IPS DF 19.7 (cell line): ENCODE measurements at regions not wholly inside any gene's neighbourhood (a gene's known extent, or its start where the extent isn't known, plus 50 kb on each side); places are given as distances from the start of the nearest gene placed in this dataset.

Source experiments
- DNase-seq: peaks from one replicate; pipeline ENCODE4 v3.0.0-alpha.2; 2013; ENCODE audit warnings: low read depth, low spot score

DNA sequence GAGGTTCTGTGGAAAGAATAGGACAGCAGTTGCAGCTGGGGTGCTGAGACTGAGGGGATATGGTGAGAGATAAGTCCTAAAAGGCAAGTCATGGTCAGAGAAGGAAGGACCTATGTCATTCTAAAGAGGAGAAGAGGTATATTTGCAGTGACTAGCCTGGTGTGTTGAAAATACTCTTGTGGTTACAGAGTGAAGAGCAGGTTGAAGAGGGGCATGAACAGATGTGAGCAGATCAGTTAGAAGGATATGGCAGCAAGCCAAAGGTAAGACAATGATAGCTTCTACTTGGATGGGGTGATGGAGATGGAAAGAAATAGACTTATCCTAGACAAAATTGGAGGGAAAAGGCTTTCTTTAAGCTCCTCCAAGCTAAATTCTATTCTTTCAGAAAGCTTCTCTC lies 469.8 kb upstream of the CPEB2 start:
- DNase-seq, result no peak

DNA sequence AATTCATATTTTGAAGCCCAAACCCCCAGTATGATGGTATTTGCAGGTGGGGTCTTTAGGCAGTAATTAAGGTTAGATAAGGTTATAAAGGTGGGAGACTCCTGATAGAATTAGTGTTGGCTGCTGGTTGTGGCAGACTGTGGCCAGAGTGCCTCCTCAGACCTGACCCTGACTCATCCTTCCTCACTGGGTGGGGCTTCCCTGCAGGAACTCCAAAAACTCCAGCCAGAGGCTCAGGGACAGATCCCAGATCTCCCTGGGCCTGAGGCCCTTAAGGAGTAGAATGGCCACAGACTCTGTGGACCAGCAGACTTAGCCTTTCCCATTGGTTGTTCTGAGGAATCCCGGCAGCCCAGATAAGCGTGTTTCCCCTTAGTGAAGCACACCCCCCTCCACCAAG lies 463.0 kb upstream of the CPEB2 start:
- DNase-seq, result no peak

DNA sequence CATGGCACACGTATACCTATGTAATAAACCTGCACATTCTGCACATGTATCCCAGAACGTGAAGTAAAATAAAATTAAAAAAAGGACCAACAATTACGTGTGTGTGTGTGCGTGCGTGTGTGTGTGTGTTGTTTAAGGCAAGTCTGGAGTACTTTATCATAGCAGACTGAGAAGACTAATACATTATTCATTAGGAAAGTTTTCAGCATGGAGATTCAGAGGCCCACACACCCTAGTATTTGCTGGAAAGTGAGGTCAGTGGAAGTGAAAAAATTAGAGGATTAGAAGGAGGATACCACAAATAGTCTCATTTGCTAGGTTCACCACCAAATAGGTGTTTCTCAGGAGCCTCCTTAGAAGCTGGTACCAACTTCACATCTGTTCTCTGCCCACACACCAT lies 457.1 kb upstream of the CPEB2 start:
- no peak for DNase-seq

DNA sequence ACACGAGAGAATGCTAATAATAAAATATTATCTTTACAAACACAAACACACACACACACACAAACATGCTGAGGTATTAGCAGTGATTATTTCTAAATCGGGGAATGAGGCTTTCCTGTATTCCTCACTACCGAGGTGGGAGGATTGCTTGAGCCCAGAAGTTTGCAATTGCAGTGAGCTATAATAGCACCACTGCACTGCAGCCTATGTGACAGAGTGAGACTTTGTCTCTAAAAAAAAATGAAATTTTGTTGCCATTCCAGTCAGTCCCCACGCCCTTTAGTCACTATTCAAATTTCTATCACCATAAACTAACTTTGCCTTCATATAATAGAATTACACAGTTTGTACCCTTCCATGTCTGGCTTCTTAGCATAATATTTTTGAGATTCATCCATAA lies 456.5 kb upstream of the CPEB2 start:
- no peak for DNase-seq

DNA sequence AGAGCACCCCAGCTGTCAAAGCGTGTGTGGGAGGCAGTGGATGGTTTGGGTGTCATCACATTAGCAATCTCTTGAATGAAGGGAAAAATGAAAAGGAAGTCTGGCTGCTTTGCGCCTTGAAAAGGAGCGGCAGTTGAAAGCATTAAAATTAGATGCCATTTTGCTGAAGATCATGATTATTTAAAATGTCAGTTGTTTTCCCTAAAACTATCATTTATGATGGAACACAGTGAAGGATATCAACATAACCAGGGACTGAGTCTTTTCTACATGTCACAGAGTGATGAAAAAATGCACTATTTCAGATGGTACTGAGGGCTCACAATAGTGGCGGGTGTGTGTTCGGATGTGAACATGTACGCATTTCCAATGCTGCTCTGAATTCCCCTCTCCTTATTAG lies 450.2 kb upstream of the CPEB2 start:
- no peak for DNase-seq

DNA sequence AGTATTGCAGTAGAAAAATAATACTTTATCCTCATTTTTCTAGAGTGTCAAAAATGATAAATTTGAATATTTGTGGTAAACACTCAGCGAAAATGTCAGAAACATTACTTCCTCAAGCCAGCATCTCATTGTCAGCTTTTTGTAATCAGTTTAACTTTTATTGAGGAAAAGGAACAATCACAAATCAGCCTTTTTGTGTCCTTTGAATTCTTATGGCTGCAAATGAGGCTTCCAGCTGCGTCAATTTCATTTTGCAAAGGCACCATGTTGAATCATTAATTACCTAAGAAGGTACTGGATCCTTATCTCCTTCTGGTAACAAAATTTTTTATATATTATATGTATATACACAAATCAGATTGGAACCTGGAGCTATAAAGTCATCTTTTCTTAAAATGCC lies 442.6 kb upstream of the CPEB2 start:
- no peak for DNase-seq

DNA sequence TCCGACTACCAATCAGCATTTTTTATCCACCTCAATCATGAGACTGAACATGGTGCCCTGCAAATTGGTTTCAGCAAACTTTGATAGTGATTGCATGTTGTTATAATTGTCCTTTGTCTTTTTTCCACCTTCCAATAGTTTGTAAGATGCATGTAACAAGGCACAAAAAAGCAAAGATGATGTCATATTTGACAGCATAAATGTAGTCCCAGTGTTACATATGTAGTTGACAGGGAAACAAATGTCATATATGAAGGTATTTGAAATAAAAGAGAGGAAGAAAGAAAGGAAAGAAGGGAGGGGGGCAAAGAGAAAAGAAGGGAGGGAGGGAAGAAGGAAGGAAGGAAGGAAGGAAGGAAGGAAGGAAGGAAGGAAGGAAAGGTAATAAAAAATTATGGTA lies 441.7 kb upstream of the CPEB2 start:
- no peak for DNase-seq

DNA sequence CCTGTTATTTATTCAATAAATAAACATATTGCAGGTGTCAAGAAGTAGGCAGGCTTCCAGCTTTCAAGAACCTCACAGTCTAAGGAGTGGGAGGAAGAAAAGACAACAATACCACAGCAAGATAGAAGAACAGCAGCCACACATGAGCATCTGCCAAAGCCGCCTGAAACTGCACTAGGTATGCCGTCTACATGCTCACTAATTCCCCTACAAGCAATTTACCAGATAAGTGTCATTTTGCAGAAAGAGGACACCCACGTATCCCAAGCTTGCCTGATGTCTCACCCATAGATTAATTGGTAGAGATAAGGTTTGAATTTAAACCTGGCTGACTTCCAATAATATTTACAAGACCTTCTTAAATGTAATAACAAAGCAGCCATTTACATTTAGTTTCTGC lies 439.4 kb upstream of the CPEB2 start:
- DNase-seq, result no peak

DNA sequence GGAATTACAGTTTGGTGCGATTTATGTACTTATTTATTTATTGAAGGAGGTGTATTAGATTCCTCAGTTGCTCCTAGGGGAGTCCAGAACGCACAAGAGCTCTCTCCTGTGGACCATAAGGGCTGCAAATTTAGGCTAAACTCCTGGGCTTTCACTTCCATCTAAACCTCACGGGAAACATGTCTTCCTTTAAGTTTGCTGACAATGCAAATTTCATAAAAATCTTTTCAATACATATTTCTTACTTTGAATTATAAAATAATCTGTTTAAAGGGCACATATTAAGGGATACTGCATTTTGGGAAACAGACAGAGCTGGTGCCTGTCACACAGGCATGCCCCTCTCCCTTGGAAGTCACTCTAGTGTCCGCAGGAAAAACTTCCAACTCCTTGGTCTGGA lies 438.0 kb upstream of the CPEB2 start:
- DNase-seq, result no peak

DNA sequence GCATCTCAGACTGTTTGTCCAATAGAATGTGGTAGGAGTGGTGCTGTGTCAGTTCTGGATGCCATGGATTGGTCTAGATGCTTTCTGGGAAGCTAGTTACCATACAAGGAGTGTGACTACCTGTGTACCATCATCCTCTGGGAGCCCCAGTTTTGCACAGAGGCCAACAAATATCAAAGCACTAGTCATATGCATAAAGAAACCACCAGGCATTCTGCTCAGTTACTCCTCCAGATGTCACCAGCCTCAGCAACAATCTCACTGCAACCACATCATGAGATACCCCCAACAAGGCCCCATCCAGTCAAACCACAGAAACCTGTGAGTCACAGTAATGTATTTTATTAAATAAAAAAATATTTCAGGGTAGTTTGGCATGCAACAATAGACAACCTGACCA lies 435.8 kb upstream of the CPEB2 start:
- DNase-seq, result no peak

DNA sequence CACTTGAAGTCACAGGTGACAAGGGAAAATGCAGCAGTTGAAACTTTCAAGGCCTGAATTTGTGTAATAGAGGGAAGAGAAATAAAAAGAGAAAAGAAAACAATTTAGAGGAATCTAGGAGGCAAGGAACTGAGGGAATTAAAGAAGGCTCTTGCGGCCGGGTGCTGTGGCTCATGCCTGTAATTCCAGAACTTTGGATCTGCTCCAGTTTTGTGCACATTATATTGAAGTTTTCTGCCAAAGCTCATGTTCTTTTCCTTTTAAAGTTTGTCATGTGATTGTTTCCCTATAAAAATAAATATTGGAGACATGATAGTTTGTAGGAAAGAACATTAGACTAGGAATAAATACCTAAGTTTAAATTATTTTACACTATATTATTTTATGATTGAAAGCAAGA lies 433.9 kb upstream of the CPEB2 start:
- no peak for DNase-seq

DNA sequence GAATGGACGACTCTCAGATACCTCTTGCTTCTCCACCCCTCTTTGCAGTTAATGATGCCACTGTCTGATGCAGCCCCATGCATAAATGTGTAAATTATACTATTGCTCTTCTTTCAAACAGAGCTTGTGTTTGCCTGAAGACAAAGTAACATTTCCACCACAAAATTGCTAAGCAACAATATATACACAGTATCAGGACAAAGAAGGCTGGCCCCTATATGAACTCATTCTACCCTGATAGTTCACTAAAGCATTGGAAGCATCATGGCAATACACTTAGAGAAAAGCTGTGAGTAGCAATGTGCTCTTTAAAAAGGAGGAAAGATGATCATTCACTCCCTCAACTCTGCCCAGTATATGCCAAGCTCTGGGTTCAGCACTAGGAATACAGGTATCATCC lies 427.0 kb upstream of the CPEB2 start:
- no peak for DNase-seq

DNA sequence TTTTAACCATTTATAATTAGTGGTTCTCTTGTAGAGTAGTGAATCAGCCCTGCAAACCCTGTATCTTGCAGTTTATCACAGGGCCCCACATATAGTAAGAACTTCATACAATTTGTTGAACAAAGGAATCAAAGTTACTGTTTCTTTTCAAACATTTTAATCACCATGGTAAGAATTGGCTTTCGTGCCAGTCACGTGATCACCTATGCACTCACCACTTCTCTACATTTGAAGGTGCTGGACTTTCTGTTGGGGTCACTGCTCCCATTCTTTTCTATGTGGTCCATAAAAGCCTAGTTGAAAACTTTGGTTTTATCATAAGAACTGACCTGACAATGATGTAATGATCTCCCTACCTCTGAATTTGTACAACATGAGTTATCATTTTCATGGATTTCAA lies 426.4 kb upstream of the CPEB2 start:
- DNase-seq, result no peak

DNA sequence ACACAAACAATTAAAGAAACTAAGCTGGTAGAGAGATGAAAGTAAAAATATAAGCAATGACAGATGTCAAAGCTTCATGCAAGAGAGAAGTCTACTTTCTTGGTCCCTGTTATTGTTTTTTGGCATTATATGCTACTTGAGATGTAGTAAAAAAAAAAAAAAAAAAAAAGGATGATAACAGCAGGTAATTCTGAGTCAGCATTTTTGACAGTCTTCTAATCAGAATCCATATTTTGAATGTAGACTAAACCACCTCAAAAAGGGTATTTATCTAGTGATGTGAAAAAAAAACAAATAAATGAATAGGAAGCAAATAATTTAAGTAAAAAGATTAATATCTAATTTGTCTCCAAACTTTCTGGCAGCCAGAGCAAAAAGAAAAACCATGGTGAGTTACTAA lies 422.2 kb upstream of the CPEB2 start:
- DNase-seq, result no peak

DNA sequence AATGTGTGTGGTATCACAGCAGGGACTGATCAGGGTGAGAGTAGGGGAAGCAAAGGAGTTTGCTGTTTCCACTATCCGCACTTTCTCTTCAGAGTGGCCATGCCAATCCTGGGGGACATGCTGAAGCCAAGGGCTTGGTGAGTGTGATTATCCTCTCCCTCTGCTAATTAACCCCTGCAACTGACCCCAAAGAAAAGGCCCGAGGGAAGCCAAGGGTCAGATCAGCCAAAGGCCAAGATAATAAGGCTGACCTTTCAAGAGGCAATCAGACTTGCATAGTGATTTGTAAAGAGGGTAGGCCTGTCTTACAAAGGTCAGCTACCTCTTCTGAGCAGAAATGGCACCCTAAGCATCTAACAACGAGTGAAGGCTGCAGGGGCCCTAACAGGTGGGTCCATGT lies 420.5 kb upstream of the CPEB2 start:
- DNase-seq, result no peak

DNA sequence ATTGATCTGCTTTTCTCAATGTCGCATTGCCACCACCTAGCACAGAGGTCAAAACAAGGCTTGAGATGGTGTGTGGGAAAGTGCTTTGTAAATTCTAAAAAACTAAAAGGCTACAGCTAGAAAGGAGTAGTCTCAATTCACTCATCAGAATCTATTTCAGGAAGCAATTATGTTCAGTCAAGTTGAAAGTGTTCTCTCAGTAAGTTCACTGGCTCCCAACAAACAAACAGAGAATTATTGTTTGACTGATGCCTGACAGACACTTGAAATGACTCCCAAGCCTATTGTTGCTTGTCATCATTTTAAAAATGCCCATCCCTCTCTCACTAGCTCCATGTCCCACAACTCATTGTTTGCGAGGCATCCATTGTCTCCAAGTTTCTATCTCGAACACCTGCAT lies 419.6 kb upstream of the CPEB2 start:
- DNase-seq, result no peak

DNA sequence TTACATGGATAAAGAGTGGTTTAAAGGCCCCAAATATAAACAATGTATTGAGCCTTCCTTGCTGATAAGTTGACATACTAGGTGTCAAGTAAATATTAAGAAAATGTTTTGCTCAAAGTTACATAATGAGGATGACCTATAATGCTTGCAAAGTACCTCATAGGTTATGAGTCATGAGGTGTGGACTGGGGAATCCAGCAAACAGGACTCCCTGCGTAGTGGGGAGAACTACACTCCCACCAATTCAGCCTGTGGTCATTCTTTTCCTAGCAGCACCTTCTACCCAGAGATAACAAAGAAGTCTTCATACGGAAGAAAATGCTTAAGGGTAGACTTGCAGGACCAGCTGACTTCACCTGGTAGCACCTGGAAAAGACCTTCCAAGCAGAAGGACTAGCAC lies 418.9 kb upstream of the CPEB2 start:
- no peak for DNase-seq

DNA sequence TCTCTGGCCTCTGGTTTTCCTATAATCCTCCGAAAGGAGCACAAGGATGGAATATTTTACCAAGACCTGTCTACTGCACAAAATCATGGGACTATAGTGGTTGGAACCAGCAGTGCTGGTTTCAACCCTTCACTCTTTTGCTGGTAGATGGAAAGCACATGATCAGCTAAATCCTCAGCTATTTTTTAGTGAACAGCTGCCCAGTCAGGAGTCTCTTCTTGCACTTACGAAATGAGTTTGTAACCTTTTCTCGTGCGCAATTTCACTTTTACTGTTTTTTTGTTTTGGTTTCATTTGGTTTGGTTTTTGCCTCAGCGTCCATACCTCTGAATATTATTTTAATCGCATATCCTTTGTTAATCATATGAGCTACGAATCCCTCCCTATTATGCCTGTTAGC lies 418.5 kb upstream of the CPEB2 start:
- no peak for DNase-seq

DNA sequence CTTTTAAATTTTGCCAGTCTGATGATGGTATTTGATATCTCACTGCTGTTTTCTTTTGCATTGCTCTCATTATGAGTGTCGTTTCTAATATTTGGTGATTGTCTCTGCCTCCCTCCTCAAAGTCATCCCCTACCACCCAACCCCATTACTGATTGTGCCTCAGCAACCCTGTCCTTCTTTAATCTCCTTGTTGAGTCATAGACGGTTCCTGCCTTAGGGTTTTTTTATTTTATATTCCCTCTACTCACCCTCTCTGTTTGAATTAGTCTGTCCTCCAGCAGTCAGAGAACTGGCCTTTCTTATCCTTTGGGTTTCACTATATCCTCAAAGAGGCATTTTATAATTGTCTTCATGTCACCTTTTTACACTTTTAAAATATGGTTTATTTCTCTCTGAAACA lies 409.3 kb upstream of the CPEB2 start:
- DNase-seq, result no peak

DNA sequence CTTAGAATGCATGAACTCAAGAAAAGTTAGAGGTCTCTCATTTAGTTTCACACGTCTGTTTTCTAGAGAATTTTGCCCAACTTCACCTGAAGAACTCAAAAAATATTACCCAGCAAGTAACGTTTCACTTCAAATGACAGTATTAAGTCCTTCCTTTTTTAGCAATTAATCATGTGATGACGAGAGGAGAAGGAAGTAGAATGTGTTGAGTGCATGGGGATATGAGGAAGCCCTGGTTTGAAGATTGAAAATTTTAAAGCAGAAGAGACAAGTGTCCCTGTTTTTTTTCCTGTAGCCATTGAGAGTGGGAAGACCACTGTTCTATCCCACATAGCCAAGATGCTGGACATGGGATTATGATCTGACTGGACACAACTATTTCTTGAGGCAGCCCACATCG lies 406.3 kb upstream of the CPEB2 start:
- DNase-seq, result no peak

DNA sequence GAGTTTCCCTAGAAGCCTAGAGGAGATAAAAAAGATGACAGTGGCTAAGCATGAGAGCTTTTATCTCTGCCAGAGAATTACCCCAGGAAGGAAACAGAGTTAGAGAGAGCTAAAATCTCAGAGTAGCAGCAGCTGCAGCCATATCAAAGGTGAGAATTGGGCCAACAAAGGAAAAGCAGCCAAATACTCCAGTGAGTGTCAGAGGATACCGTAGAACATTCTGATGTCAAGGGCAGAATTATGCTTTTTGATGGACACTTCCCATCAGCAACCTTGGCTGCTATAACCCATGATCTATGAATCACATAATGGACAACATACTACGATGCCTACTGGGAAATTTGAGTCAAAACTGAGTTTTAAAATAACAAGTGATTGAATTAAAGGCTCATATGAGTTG lies 405.8 kb upstream of the CPEB2 start:
- DNase-seq, result no peak

DNA sequence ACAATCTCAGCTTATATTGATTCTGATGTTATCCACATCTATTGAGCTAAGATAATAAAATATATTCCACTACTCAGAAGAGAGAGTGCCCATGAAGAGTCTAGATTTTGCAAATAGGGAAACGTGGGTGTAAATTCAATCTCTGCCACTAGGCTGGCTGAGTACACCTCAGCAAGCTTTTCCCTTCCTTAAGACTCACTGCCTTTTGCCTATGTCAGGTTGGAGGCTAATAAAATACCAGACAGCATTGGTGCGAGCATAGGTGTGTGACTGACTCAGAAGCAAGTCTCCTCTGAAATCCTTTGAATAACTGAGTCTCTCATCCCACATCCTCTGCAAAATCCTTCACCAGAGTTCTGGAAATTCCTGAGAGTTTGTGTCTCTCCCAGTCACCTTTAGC lies 405.4 kb upstream of the CPEB2 start:
- DNase-seq, result no peak

DNA sequence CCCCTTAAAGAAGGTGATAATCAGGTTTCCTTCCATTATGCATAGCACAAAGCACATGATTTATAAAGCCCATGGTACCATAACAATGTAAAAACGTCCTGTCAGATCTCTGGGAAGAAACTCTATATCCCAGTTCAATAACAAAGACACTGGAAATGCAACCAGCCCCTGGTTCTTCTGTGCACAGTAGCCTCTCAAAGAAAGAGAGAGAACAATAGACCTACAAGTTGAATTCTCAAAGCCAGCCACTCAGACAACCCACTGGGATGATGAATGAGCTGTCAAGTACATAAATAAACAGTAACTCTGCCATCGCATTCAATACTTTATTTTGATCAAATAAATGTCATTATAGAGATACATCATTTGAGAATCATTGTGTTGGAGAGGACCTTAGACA lies 400.1 kb upstream of the CPEB2 start:
- no peak for DNase-seq

DNA sequence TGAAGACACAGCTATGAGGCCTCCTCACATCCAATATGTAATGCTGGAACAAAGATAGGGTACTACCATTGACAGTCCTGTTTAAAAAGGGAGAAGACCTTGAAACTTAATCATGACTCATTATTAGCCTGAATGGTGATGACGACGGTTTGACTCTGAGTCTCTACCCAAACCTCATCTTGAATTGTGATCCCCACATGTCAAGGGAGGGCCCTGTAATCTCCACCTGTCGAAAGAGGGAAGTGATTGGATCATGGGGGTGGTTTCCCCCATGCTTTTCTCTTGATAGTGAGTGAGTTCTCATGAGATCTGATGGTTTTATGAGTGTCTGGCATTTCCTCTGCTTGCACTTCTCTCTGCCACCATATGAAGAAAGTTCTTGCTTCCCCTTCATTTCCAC lies 395.3 kb upstream of the CPEB2 start:
- no peak for DNase-seq

DNA sequence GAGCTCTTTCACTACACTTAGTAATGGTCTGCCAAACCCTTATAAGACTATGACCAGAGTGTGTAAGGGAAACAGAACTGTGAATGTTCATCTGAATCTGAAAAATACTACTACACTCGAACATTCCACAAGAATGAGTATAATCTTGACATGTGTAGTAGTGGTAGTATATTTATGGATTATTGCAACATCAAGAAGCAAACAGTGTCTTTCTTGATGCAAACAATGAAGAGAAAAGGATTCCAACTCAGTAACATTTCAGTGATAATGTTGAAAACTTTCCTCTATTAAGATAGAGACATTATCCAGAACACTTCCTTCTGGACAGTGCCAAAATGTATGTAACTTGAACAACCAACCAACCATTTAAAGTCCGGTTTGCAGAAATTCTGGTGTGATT lies 394.7 kb upstream of the CPEB2 start:
- no peak for DNase-seq
